Testis (tissue), 2 donors: ENCODE measurements at regions not wholly inside any gene's neighbourhood (a gene's known extent, or its start where the extent isn't known, plus 50 kb on each side); places are given as distances from the start of the nearest gene placed in this dataset.

Experiments
- CTCF ChIP-seq, 3 experiments: fragments of 450-650 bp in 2 of 3; fragments of 200-600 bp in 1 of 3; sonication (generic) in 1 of 3; IDR thresholded peaks; one replicate each; pipeline ENCODE4 v1.5.1; 2016 to 2019; ENCODE audit warnings: antibody characterized with exemption in 3 of 3, mild to moderate bottlenecking in 2 of 3, moderate library complexity in 1 of 3
- POLR2A ChIP-seq: fragments of 450-650 bp; IDR thresholded peaks from one replicate; pipeline ENCODE4 v1.6.1; 2017; ENCODE audit warnings: antibody characterized with exemption, mild to moderate bottlenecking, moderate library complexity

- TF ChIP-seq CTCF (IDR thresholded peaks at IDR 0.05) (no peak), POLR2A (no peak)
These were observed 382.5 kb upstream of the KIRREL3 start for GRCh38 chr11:127383026-127383425.
